ENCODE measurements at regions not wholly inside any gene's neighbourhood (a gene's known extent, or its start where the extent isn't known, plus 50 kb on each side); places are given as distances from the start of the nearest gene placed in this dataset.

DNA sequence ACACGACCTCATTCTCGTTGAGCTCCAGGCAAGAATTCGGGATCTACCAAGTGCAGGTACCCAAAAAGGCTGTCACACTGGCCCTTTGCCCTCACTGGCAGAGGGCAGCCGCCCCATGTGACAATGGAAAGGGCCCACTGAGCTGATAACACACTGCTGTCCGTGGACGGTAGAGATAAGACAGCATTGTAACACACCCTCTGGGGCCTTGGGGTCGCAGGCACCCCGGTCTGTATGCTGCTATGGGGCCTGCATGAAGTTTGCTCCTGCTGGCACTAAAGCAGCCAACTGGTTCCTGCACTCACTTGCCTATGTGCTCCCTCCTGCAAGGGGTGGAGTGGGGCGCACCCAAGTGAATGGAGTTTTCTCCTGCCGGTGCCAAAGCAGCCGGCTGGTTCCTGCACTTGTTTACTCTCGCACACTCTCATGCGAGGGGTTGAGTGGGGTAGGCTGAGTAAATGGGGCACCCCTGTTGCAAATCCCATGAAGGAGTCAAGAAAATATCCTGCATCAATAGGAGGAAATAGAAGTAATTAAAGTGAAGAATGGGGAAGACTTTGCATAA lies 477.9 kb downstream of the ATP23 start:
- Mint-ChIP-seq H3K4me3 (no peak overlapping the region), H3K9me3 (no peaks in the 10 kb centered on the region), H3K27me3 (no peaks in the 10 kb centered on the region), H3K36me3 (no peaks in the 10 kb centered on the region), H3K27ac (no peak overlapping the region), H3K4me1 (ENCODE audit: unreplicated experiment) (peaks cover 31% of the 10 kb centered on the region)
- TF ChIP-seq, protein P1, sequence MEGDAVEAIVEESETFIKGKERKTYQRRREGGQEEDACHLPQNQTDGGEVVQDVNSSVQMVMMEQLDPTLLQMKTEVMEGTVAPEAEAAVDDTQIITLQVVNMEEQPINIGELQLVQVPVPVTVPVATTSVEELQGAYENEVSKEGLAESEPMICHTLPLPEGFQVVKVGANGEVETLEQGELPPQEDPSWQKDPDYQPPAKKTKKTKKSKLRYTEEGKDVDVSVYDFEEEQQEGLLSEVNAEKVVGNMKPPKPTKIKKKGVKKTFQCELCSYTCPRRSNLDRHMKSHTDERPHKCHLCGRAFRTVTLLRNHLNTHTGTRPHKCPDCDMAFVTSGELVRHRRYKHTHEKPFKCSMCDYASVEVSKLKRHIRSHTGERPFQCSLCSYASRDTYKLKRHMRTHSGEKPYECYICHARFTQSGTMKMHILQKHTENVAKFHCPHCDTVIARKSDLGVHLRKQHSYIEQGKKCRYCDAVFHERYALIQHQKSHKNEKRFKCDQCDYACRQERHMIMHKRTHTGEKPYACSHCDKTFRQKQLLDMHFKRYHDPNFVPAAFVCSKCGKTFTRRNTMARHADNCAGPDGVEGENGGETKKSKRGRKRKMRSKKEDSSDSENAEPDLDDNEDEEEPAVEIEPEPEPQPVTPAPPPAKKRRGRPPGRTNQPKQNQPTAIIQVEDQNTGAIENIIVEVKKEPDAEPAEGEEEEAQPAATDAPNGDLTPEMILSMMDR (conservative IDR thresholded peaks at IDR 0.05), result no peak
- DNase-seq (ENCODE audit: extremely low spot score, unreplicated experiment), result no peak

DNA sequence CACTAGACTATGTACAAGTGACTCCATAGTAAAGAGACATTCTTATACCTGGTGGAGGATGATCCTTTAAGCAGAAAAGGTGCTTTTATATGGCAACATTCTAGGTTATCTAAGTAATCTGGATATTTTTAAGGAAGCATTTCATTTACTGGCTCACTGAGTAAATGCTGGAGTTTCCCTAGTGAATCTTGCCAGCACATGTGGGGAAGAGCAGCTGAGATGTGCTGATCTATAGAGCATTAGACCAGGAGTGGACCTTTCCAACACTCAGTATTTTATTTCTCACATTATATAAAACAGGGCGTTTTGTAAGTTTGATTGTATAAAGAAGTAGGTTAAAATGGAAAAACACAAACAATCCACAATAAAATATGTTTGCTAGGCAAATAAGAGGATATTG lies 478.5 kb downstream of the ATP23 start:
- TF ChIP-seq, protein P1 (conservative IDR thresholded peaks at IDR 0.05), result no peak
- no peak for DNase-seq (ENCODE audit: extremely low spot score, unreplicated experiment)
- Mint-ChIP-seq H3K27ac (peak overlapping the region; percentile 24), H3K27me3 (no peaks in the 10 kb centered on the region), H3K4me3 (peak overlapping the region; percentile 13), H3K4me1 (ENCODE audit: unreplicated experiment) (peaks cover 34% of the 10 kb centered on the region), H3K36me3 (no peaks in the 10 kb centered on the region), H3K9me3 (no peaks in the 10 kb centered on the region)

DNA sequence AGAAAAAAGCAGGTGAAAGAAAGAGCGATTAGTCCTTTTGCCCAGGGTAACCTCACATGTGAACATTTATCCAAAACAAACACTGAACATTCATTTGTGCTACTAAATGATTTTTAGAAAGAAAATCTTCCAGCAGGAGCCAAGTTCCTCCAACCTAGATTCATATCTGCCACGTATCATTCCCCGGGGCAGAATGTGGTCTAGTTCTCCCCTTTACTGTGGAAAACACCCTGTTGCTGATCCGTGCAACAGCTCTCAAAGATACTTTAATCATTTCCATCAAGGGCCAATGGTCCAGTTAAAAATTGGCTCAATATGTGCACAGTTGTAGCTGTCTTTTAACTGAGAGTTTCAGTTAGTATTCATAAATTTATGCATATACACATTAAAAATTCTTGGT lies 479.1 kb downstream of the ATP23 start:
- peak overlapping the region; percentile 24 for H3K27ac Mint-ChIP-seq
- H3K9me3 Mint-ChIP-seq, result no peaks in the 10 kb centered on the region
- H3K36me3 Mint-ChIP-seq, result no peaks in the 10 kb centered on the region
- no peak for DNase-seq (ENCODE audit: extremely low spot score, unreplicated experiment)
- H3K4me3 Mint-ChIP-seq, result peak overlapping the region; percentile 13
- TF ChIP-seq, protein P1 (conservative IDR thresholded peaks at IDR 0.05), result no peak
- peaks cover 38% of the 10 kb centered on the region for H3K4me1 Mint-ChIP-seq (ENCODE audit: unreplicated experiment)
- no peaks in the 10 kb centered on the region for H3K27me3 Mint-ChIP-seq

DNA sequence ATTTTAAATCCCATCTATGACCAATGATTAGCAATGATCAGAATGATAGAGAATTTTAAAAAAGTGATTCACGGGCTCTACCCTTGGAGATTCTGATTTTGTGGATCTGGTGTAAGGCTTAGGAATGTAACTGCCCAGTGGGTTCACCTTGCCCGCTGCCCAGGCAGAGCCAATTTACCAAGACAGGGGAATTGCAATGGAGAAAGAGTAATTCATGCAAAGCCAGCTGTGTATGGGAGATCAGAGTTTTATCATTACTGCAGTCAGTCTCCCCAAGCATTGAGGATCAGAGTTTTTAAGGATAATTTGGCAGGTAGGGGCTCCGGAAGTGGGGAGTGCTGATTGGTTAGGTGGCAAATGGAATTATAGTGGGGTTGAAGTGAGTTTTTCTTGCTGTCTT lies 480.6 kb downstream of the ATP23 start:
- Mint-ChIP-seq H3K9me3 (peaks cover 2% of the 10 kb centered on the region), H3K27me3 (no peaks in the 10 kb centered on the region), H3K4me3 (no peak overlapping the region), H3K4me1 (ENCODE audit: unreplicated experiment) (peaks cover 35% of the 10 kb centered on the region), H3K36me3 (peaks cover 2% of the 10 kb centered on the region), H3K27ac (no peak overlapping the region)
- TF ChIP-seq, protein P1 (conservative IDR thresholded peaks at IDR 0.05), result no peak
- no peak for DNase-seq (ENCODE audit: extremely low spot score, unreplicated experiment)

DNA sequence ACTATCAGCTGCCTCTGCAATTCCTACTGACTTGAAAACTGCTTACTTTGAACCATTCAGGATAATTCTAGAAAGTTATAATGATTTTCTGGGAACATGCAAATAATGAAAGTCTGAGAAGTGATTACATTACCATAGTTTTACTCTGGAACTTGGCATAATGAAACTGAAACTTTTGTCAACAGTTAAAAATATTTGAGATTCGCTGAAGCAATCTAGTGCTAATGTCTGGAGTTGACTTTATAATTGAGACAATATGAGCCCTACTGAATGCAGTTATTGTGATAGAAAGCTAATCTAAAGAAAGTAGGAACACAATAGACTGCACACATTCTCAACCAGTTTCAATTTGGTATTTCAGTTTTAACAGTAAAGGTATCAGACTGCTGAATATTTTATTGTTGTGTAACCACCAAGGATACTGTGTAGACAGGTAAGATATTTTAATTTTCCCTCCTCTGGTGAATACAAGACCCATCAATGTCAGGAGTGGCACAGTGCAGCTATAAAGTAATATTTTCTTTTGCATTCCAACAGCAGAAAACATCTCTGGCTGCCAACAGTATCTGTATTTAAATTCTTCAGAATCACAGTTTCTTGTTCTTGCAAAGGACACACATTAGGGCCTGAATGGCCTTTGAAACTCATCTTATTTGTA lies 483.5 kb downstream of the ATP23 start:
- peaks cover 6% of the 10 kb centered on the region for H3K36me3 Mint-ChIP-seq
- peak overlapping the region; percentile 59 for H3K4me3 Mint-ChIP-seq
- DNase-seq (ENCODE audit: extremely low spot score, unreplicated experiment), result no peak
- no peaks in the 10 kb centered on the region for H3K27me3 Mint-ChIP-seq
- H3K4me1 Mint-ChIP-seq (ENCODE audit: unreplicated experiment), result peaks cover 31% of the 10 kb centered on the region
- TF ChIP-seq, protein P1 (conservative IDR thresholded peaks at IDR 0.05), result no peak
- peaks cover 4% of the 10 kb centered on the region for H3K9me3 Mint-ChIP-seq
- peak overlapping the region; percentile 85 for H3K27ac Mint-ChIP-seq

Measured in type B pancreatic cell (in vitro differentiated cells).